Common myeloid progenitor, CD34-positive (primary cell): ENCODE measurements at regions not wholly inside any gene's neighbourhood (a gene's known extent, or its start where the extent isn't known, plus 50 kb on each side); places are given as distances from the start of the nearest gene placed in this dataset.

ENCODE experiments used
- CTCF ChIA-PET: fragments of 350-600 bp; sonication (Branson Sonifier 250); formaldehyde crosslinking; loops from one replicate; lab custom pipeline; 2021; ENCODE audit warnings: antibody characterized with exemption; lab: Charles Lee
- POLR2A ChIA-PET: fragments of 350-600 bp; sonication (Branson Sonifier 250); formaldehyde crosslinking; loops from one replicate; lab custom pipeline; 2021; ENCODE audit warnings: antibody characterized with exemption; lab: Charles Lee
- DNase-seq, 3 donors: peaks; one replicate each; pipeline versions ENCODE4 v3.0.0 to v3.0.0-alpha.2; 2013
- H3K27ac ChIP-seq, 2 experiments: 1 replicate in 1 of 2; 2 replicates in 1 of 2; pipeline ENCODE4 v1.7.0; 2013; ENCODE audit warnings: inconsistent platforms in 2 of 2, low read length in 2 of 2, mild to moderate bottlenecking in 2 of 2, low read depth in 1 of 2, moderate library complexity in 1 of 2; ENCODE audit not compliant: severe bottlenecking in 2 of 2, insufficient read depth in 1 of 2, poor library complexity in 1 of 2
- H3K27me3 ChIP-seq, 5 experiments: replicated peaks in 2 of 5; 1 replicate in 3 of 5; 2 replicates in 2 of 5; pipeline versions ENCODE4 v1.6.1 to v1.7.0; 2013; ENCODE audit warnings: low read length in 4 of 5, mild to moderate bottlenecking in 2 of 5, moderate library complexity in 2 of 5, inconsistent platforms in 1 of 5; ENCODE audit not compliant: insufficient read depth in 5 of 5, control insufficient read depth in 4 of 5
- H3K36me3 ChIP-seq, 4 experiments: 1 replicate in 2 of 4; 2 replicates in 2 of 4; pipeline versions ENCODE4 v1.6.1 to v1.7.0; 2013; ENCODE audit warnings: low read length in 3 of 4, control low read depth in 1 of 4, mild to moderate bottlenecking in 1 of 4; ENCODE audit not compliant: control insufficient read depth in 4 of 4, insufficient read depth in 4 of 4
- H3K4me1 ChIP-seq, 4 experiments: 1 replicate in 3 of 4; 2 replicates in 1 of 4; pipeline versions ENCODE4 v1.6.1 to v1.7.1; 2013; ENCODE audit warnings: low read length in 3 of 4, mild to moderate bottlenecking in 3 of 4, control low read depth in 1 of 4, inconsistent platforms in 1 of 4, moderate library complexity in 1 of 4; ENCODE audit not compliant: control insufficient read depth in 4 of 4, insufficient read depth in 4 of 4; ENCODE audit errors: control extremely low read depth in 1 of 4
- H3K4me3 ChIP-seq, 7 experiments: 1 replicate in 4 of 7; 2 replicates in 3 of 7; pipeline versions ENCODE4 v1.5.1 to v1.7.0; 2013; ENCODE audit warnings: mild to moderate bottlenecking in 7 of 7, low read length in 6 of 7, moderate library complexity in 6 of 7, inconsistent platforms in 2 of 7, low read depth in 2 of 7, control low read depth in 1 of 7; ENCODE audit not compliant: insufficient read depth in 4 of 7, control insufficient read depth in 1 of 7; ENCODE audit errors: extremely low read depth in 1 of 7
- H3K9me3 ChIP-seq, 5 experiments: 1 replicate in 4 of 5; 2 replicates in 1 of 5; pipeline versions ENCODE4 v1.6.1 to v1.7.1; 2013; ENCODE audit warnings: low read length in 4 of 5, mild to moderate bottlenecking in 2 of 5, inconsistent platforms in 1 of 5, low read depth in 1 of 5, moderate library complexity in 1 of 5; ENCODE audit not compliant: control insufficient read depth in 4 of 5, insufficient read depth in 2 of 5; ENCODE audit errors: control extremely low read depth in 1 of 5
- WGBS: methylation state at CpG from one replicate; pipeline ENCODE4 v1.1.5; 2013; ENCODE audit not compliant: insufficient coverage; 5-methylcytosine and 5-hydroxymethylcytosine counted together

GRCh38 chr2:107027810-107028209, 141.8 kb upstream of the ST6GAL2 start:
- Histone ChIP-seq H3K4me3 (no peak overlapping the region), H3K4me1 (no peaks in the 10 kb centered on the region), H3K27ac (no peak overlapping the region), H3K27me3 (no peaks in the 10 kb centered on the region), H3K36me3 (no peaks in the 10 kb centered on the region), H3K9me3 (peaks cover 0 to 5% (median 0%) of the 10 kb centered on the region in 5 experiments)
- DNase-seq = no peak
- ChIA-PET CTCF (no interaction called here), POLR2A (no interaction called here)

GRCh38 chr2:107028661-107029060, 142.7 kb upstream of the ST6GAL2 start:
- 100% methylated on average over 1 of the region's 1 CpG for WGBS
- DNase-seq = no peak
- ChIA-PET POLR2A (no interaction called here), CTCF (no interaction called here)
- Histone ChIP-seq H3K4me1 (no peaks in the 10 kb centered on the region), H3K9me3 (peaks cover 0 to 5% (median 0%) of the 10 kb centered on the region in 5 experiments), H3K27ac (no peak overlapping the region), H3K27me3 (no peaks in the 10 kb centered on the region), H3K36me3 (no peaks in the 10 kb centered on the region), H3K4me3 (no peak overlapping the region)

- WGBS = 94% methylated on average over 2 of the region's 5 CpGs
- ChIA-PET POLR2A (no interaction called here), CTCF (no interaction called here)
- Histone ChIP-seq H3K27me3 (no peaks in the 10 kb centered on the region), H3K4me3 (no peak overlapping the region), H3K4me1 (no peaks in the 10 kb centered on the region), H3K9me3 (peaks cover 0 to 8% (median 1%) of the 10 kb centered on the region in 5 experiments), H3K36me3 (no peaks in the 10 kb centered on the region), H3K27ac (no peak overlapping the region)
- DNase-seq = no peak
These were observed 150.3 kb upstream of the ST6GAL2 start for GRCh38 chr2:107036293-107036692.

- H3K27ac ChIP-seq = no peak overlapping the region
- H3K4me1 ChIP-seq = no peaks in the 10 kb centered on the region
- no peaks in the 10 kb centered on the region for H3K27me3 ChIP-seq
- POLR2A ChIA-PET = no interaction called here
- CTCF ChIA-PET = interaction anchor here (0.6 kb wide), 1 partner anchor 23 kb away, joined by 3 read pairs; no protein-coding TSS in a partner anchor
- no peaks in the 10 kb centered on the region for H3K36me3 ChIP-seq
- no peaks in the 10 kb centered on the region for H3K9me3 ChIP-seq
- DNase-seq = no peak
- WGBS = 69% methylated on average over 4 of the region's 4 CpGs
- H3K4me3 ChIP-seq = no peak overlapping the region
These were observed 176.2 kb upstream of the ST6GAL2 start for GRCh38 chr2:107062173-107062572.

GRCh38 chr2:107062599-107063220, 176.7 kb upstream of the ST6GAL2 start:
- 75% methylated on average over 1 of the region's 5 CpGs for WGBS
- no peak for DNase-seq
- Histone ChIP-seq H3K27me3 (no peaks in the 10 kb centered on the region), H3K27ac (no peak overlapping the region), H3K4me1 (no peaks in the 10 kb centered on the region), H3K36me3 (no peaks in the 10 kb centered on the region), H3K9me3 (no peaks in the 10 kb centered on the region), H3K4me3 (no peak overlapping the region)
- ChIA-PET POLR2A (no interaction called here), CTCF (no interaction called here)

GRCh38 chr2:107063228-107063627, 177.3 kb upstream of the ST6GAL2 start:
- H3K36me3 ChIP-seq = no peaks in the 10 kb centered on the region
- DNase-seq = no peak
- no peak overlapping the region for H3K4me3 ChIP-seq
- H3K27ac ChIP-seq = no peak overlapping the region
- CTCF ChIA-PET = no interaction called here
- no peaks in the 10 kb centered on the region for H3K27me3 ChIP-seq
- 100% methylated on average over 2 of the region's 3 CpGs for WGBS
- no peaks in the 10 kb centered on the region for H3K4me1 ChIP-seq
- POLR2A ChIA-PET = no interaction called here
- no peaks in the 10 kb centered on the region for H3K9me3 ChIP-seq

- ChIA-PET CTCF (no interaction called here), POLR2A (no interaction called here)
- H3K27me3 ChIP-seq = no peaks in the 10 kb centered on the region
These were observed 178.8 kb upstream of the ST6GAL2 start for GRCh38 chr2:107064750-107065149.

More at GRCh38 chr2:107064750-107065149, 178.8 kb upstream of the ST6GAL2 start:
- peaks cover 0 to 2% (median 0%) of the 10 kb centered on the region in 4 experiments for H3K4me1 ChIP-seq
- H3K36me3 ChIP-seq = no peaks in the 10 kb centered on the region
- no peak overlapping the region for H3K27ac ChIP-seq
- H3K9me3 ChIP-seq = no peaks in the 10 kb centered on the region
- no peak overlapping the region for H3K4me3 ChIP-seq
- no peak for DNase-seq
- WGBS = 94% methylated on average over 5 of the region's 6 CpGs
